Osteocyte (in vitro differentiated cells): ENCODE measurements at regions not wholly inside any gene's neighbourhood (a gene's known extent, or its start where the extent isn't known, plus 50 kb on each side); places are given as distances from the start of the nearest gene placed in this dataset.
A peak's percentile ranks its signal among the peaks of the same experiment; 100 is the strongest.

ENCODE experiments used
- DNase-seq: peaks from one replicate; pipeline ENCODE4 v3.0.0; 2021; ENCODE audit warnings: mixed read lengths; ENCODE audit not compliant: unreplicated experiment; ENCODE audit errors: extremely low spot score
- H3K27ac Mint-ChIP-seq: one replicate; pipeline ENCODE4 v1.8.0; 2021; ENCODE audit warnings: mild to moderate bottlenecking, mixed read lengths; ENCODE audit not compliant: unreplicated experiment
- H3K27me3 Mint-ChIP-seq: one replicate; pipeline ENCODE4 v1.8.0; 2021; ENCODE audit warnings: mixed read lengths; ENCODE audit not compliant: unreplicated experiment
- H3K36me3 Mint-ChIP-seq: one replicate; pipeline ENCODE4 v1.8.0; 2021; ENCODE audit warnings: mixed read lengths; ENCODE audit not compliant: unreplicated experiment
- H3K4me1 Mint-ChIP-seq: one replicate; pipeline ENCODE4 v1.8.0; 2021; ENCODE audit warnings: mixed read lengths; ENCODE audit not compliant: unreplicated experiment
- H3K4me3 Mint-ChIP-seq: one replicate; pipeline ENCODE4 v1.8.0; 2021; ENCODE audit warnings: mild to moderate bottlenecking, moderate library complexity, mixed read lengths; ENCODE audit not compliant: unreplicated experiment
- H3K9me3 Mint-ChIP-seq: one replicate; pipeline ENCODE4 v1.8.0; 2021; ENCODE audit warnings: mixed read lengths; ENCODE audit not compliant: unreplicated experiment
- TF ChIP-seq, protein P1 (sequence below): fragments of 200-600 bp; sonication (generic); IDR thresholded peaks from 2 replicates; pipeline ENCODE4 v1.5.0; 2021; ENCODE audit warnings: antibody characterized with exemption, mild to moderate bottlenecking, moderate library complexity

DNA sequence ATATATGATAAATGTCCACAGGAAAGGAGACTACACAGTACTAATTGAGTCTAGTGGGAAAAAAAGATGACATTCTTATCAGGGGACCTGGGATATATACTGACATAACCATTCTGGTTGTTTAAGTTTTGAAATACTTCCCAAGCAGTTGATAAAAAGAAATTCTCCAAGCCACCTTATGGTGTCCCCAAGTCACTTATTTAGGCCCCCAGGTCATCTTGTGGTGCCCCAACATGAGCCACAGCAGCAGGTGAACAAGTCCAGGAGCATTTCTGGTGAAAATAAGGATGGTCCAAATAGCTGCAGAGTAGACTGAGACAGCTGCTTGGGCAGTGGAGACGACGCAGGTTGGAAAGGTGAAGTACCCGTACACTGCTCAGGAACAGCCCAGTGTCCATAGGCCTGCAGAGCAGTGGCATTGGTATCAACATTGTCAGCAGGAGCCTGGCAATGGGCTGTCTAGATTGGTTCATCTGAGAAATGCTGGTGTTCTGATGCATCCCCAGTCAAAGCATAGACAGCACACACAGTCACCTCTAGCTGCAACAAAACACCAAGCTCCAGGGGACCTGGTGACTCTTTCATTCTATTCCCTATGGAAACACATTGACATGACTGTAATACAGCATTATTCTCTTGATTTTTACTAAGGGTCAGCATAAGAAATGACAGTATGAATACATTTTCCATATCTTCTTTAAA lies 430.6 kb downstream of the NR2F1-AS1 start:
- H3K4me3 Mint-ChIP-seq, result no peak overlapping the region
- H3K4me1 Mint-ChIP-seq, result peaks cover 46% of the 10 kb centered on the region
- H3K27ac Mint-ChIP-seq, result peak overlapping the region; percentile 56
- TF ChIP-seq, protein P1, sequence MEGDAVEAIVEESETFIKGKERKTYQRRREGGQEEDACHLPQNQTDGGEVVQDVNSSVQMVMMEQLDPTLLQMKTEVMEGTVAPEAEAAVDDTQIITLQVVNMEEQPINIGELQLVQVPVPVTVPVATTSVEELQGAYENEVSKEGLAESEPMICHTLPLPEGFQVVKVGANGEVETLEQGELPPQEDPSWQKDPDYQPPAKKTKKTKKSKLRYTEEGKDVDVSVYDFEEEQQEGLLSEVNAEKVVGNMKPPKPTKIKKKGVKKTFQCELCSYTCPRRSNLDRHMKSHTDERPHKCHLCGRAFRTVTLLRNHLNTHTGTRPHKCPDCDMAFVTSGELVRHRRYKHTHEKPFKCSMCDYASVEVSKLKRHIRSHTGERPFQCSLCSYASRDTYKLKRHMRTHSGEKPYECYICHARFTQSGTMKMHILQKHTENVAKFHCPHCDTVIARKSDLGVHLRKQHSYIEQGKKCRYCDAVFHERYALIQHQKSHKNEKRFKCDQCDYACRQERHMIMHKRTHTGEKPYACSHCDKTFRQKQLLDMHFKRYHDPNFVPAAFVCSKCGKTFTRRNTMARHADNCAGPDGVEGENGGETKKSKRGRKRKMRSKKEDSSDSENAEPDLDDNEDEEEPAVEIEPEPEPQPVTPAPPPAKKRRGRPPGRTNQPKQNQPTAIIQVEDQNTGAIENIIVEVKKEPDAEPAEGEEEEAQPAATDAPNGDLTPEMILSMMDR, result no peak
- peaks cover 2% of the 10 kb centered on the region for H3K9me3 Mint-ChIP-seq
- no peaks in the 10 kb centered on the region for H3K36me3 Mint-ChIP-seq
- no peaks in the 10 kb centered on the region for H3K27me3 Mint-ChIP-seq
- no peak for DNase-seq

DNA sequence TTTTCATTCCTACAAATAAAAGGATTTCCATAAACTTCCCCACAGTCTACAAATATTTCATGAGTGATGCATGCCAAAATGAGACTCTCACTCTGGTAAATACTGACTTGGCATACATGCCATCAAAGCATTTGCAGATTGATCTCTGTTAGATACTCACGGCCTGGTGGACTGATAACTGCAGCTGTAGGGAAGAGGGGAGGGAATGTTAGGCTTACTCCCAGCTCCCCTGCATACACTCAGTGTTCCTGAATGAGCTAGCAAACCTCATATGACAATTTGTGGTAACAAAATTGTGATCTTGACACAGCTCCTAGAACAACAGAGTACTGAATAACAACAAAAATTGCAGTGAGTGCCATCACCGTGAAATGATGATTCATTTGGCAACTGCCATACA lies 435.3 kb downstream of the NR2F1-AS1 start:
- DNase-seq, result no peak

DNA sequence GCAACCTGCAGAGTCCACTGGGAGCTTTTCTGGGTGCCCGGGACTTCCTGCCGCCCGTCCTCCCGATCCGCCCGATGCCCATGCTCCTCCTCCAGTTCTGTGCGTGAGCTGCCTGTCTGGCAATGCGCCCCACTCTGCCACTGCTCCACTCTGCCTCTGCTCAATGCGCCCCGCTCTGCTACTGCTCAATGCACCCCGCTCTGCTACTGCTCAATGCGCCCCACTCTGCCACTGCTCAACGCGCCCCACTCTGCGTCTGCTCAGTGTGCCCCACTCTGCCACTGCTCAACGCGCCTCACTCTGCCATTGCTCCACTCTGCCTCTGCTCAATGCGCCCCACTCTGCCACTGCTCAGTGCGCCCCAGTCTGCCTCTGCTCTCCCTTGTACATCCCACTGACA lies 436.0 kb downstream of the NR2F1-AS1 start:
- no peak for DNase-seq
- peaks cover 6% of the 10 kb centered on the region for H3K9me3 Mint-ChIP-seq
- peaks cover 18% of the 10 kb centered on the region for H3K4me1 Mint-ChIP-seq
- no peak overlapping the region for H3K4me3 Mint-ChIP-seq
- no peak overlapping the region for H3K27ac Mint-ChIP-seq
- H3K36me3 Mint-ChIP-seq, result no peaks in the 10 kb centered on the region
- TF ChIP-seq, protein P1, result no peak
- no peaks in the 10 kb centered on the region for H3K27me3 Mint-ChIP-seq

More for the DNA sequence above, 435.3 kb downstream of the NR2F1-AS1 start:
- Mint-ChIP-seq H3K27me3 (no peaks in the 10 kb centered on the region), H3K9me3 (peaks cover 6% of the 10 kb centered on the region), H3K4me3 (no peak overlapping the region), H3K36me3 (no peaks in the 10 kb centered on the region), H3K4me1 (peaks cover 26% of the 10 kb centered on the region), H3K27ac (peak overlapping the region; percentile 56)
- TF ChIP-seq, protein P1, result no peak

DNA sequence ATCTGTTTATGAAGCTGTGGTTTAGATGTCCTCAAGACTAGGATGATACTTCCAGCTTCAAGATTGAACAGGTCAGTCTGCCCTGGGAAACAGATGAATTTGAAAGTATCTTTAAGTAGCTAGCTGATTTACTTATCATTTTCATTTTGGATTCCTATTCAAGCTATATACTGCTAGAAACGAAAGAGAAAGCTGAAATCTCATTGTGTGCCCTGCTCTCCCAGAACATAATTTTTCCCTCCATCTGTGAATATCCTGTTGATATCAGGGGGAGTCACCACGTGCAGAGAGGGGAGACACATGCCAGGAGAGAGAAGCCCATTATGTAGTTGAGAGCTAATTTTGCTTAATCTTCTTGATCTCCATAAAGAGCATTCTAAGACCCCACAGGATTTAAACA lies 439.1 kb downstream of the NR2F1-AS1 start:
- no peak overlapping the region for H3K27ac Mint-ChIP-seq
- TF ChIP-seq, protein P1, result no peak
- peaks cover 15% of the 10 kb centered on the region for H3K4me1 Mint-ChIP-seq
- H3K4me3 Mint-ChIP-seq, result no peak overlapping the region
- peaks cover 6% of the 10 kb centered on the region for H3K9me3 Mint-ChIP-seq
- H3K27me3 Mint-ChIP-seq, result no peaks in the 10 kb centered on the region
- no peak for DNase-seq
- no peaks in the 10 kb centered on the region for H3K36me3 Mint-ChIP-seq

DNA sequence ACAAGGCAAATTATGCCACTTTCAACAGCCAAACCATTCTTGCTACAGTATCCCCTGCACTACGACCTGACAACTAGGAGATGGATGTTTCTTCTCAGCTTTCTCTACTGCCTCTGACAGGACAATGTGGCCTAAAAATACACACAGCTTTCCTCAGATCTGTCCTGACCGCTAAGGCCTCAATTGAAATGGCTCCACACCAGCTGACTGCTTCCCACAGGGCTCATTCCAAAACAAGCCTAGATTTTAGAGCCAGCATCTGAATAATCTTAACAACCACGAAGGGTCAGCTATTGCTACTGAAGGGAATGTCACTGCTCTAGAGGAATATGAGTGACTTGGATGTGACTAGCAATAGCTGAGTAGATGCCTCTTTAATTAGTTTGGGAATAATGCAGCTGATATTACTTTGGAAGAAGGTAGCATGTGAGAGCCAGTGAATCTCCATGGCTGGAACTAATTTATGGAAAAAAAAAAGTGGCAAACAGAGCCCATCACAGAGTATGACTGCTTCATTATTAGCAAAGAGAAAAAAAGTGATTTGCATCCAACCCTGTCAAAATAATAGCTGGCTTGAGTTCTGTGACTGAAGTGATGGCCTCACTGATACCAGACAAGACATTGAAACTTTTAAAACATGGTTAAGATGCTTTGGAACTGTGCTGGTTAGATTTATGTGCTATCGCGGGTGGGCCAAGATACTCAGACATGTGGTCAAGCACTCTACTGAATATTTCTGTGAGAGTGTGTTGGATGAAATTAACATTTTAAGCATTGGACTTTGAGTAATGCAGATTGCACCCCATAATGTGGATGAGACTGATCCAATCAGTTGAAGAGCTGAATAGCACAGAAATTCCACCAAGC lies 450.2 kb downstream of the NR2F1-AS1 start:
- H3K4me3 Mint-ChIP-seq, result no peak overlapping the region
- no peak for DNase-seq
- no peaks in the 10 kb centered on the region for H3K9me3 Mint-ChIP-seq
- no peaks in the 10 kb centered on the region for H3K27me3 Mint-ChIP-seq
- TF ChIP-seq, protein P1, result no peak
- no peaks in the 10 kb centered on the region for H3K36me3 Mint-ChIP-seq
- no peak overlapping the region for H3K27ac Mint-ChIP-seq
- H3K4me1 Mint-ChIP-seq, result peaks cover 24% of the 10 kb centered on the region
